Lung (tissue), 11 donors: ENCODE measurements at regions not wholly inside any gene's neighbourhood (a gene's known extent, or its start where the extent isn't known, plus 50 kb on each side); places are given as distances from the start of the nearest gene placed in this dataset.

ENCODE experiments used
- ATAC-seq: fragments of 200-7000 bp; cut with Tn5 transposase; one replicate; pipeline ENCODE4 v1.9.1; 2020; ENCODE audit warnings: moderate number of reproducible peaks; ENCODE audit not compliant: insufficient read depth, low FRiP score
- DNase-seq, 3 donors: peaks; one replicate each; pipeline ENCODE4 v3.0.0-alpha.2; 2013 to 2017
- H3K27ac ChIP-seq, 2 donors: one replicate each; pipeline ENCODE4 v1.5.1; 2013; ENCODE audit warnings: mild to moderate bottlenecking in 2 of 2, moderate library complexity in 2 of 2, control low read depth in 1 of 2, inconsistent platforms in 1 of 2, low read depth in 1 of 2, low read length in 1 of 2
- H3K27me3 ChIP-seq, 3 donors: one replicate each; pipeline ENCODE4 v1.5.1; 2013; ENCODE audit warnings: low read length in 2 of 3; ENCODE audit not compliant: control insufficient read depth in 3 of 3, insufficient read depth in 3 of 3
- H3K36me3 ChIP-seq, 4 donors: one replicate each; pipeline ENCODE4 v1.5.1; 2013; ENCODE audit warnings: low read length in 4 of 4, mild to moderate bottlenecking in 1 of 4, moderate library complexity in 1 of 4; ENCODE audit not compliant: control insufficient read depth in 4 of 4, insufficient read depth in 4 of 4
- H3K4me1 ChIP-seq, 5 donors: one replicate each; pipeline ENCODE4 v1.5.1; 2013; ENCODE audit warnings: low read length in 5 of 5, mild to moderate bottlenecking in 2 of 5, moderate library complexity in 1 of 5; ENCODE audit not compliant: control insufficient read depth in 5 of 5, insufficient read depth in 5 of 5
- H3K4me3 ChIP-seq: one replicate; pipeline ENCODE4 v1.5.1; 2013; ENCODE audit warnings: mild to moderate bottlenecking, control low read depth, moderate library complexity
- H3K9ac ChIP-seq, 2 donors: one replicate each; pipeline ENCODE4 v1.5.1; 2013; ENCODE audit warnings: low read length in 2 of 2, control low read depth in 1 of 2; ENCODE audit not compliant: insufficient read depth in 1 of 2
- H3K9me3 ChIP-seq, 4 donors: one replicate each; pipeline ENCODE4 v1.5.1; 2013; ENCODE audit warnings: low read length in 3 of 4, mild to moderate bottlenecking in 1 of 4, moderate library complexity in 1 of 4; ENCODE audit not compliant: control insufficient read depth in 4 of 4, insufficient read depth in 3 of 4
- CTCF ChIP-seq: IDR thresholded peaks from 2 replicates; pipeline ENCODE4 v1.5.1; 2012; ENCODE audit warnings: mild to moderate bottlenecking; ENCODE audit errors: control extremely low read depth, extremely low read depth
- WGBS, 2 donors: extraction: QIAGEN DNeasy Blood & Tissue Kit; methylation state at CpG; one replicate each; pipeline ENCODE4 v1.1.7; 2013; 5-methylcytosine and 5-hydroxymethylcytosine counted together
- donor health status: control.
- donor health status: control.
- donor health status: Bipolar disorder and iron deficiency.
- donor health status: healthy.
- donor health status: DM: yes; HTN: yes; CAD: no.

DNA sequence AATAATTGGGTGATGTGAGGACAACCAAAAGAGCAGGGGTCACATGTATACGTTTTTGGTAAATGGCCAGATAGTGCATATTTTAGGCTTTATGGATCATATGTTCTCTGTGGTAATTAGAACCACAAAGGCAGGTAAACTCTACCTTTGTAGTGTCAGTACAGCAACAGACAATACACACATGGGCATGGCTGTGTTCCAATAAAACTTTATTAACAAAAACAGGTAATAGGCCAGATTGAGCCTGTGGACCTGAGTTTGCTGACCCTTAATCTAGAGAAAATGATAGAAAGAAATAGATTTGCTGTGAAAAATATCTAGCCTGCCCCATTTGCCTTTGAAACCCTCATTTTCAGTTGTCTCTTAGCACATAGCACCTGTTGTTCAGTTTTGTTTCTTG is 177.2 kb upstream of the CXCR4 start:
- H3K36me3 ChIP-seq: no peaks in the 10 kb centered on the region
- no peak for TF ChIP-seq CTCF
- H3K27me3 ChIP-seq: no peaks in the 10 kb centered on the region
- DNase-seq (no peak), ATAC-seq (no peak)
- no peak overlapping the region for H3K9ac ChIP-seq
- H3K9me3 ChIP-seq: no peaks in the 10 kb centered on the region
- no peak overlapping the region for H3K27ac ChIP-seq
- 87 to 100% methylated on average over 1 of the region's 1 CpG for WGBS, 2 donors
- H3K4me3 ChIP-seq: no peak overlapping the region
- no peaks in the 10 kb centered on the region for H3K4me1 ChIP-seq

DNA sequence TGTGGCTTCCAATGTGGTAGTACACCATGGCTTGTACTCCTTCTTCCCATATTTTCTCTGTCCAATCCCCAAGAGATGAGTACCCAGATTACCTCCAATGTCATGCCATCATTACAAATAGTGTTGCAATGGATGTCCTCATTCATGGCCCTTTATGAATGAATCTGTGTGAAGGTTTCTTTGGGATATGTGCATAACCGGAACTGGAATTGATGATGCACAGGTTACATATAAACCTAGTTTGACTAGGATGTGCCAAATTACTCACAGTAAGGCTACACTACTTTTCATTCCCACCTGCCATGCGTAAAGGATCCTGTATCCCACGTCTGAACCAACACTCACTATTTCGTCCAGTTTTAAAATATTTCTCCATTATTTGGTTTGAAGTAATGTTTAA is 173.9 kb upstream of the CXCR4 start:
- H3K9me3 ChIP-seq: peaks cover 0 to 1% (median 0%) of the 10 kb centered on the region in 4 donors
- TF ChIP-seq CTCF: no peak
- 95 to 96% methylated on average over 4 of the region's 4 CpGs for WGBS, 2 donors
- ATAC-seq (no peak), DNase-seq (no peak)
- no peak overlapping the region for H3K4me3 ChIP-seq
- H3K27me3 ChIP-seq: no peaks in the 10 kb centered on the region
- no peaks in the 10 kb centered on the region for H3K4me1 ChIP-seq
- H3K9ac ChIP-seq: no peak overlapping the region
- no peaks in the 10 kb centered on the region for H3K36me3 ChIP-seq
- no peak overlapping the region for H3K27ac ChIP-seq

DNA sequence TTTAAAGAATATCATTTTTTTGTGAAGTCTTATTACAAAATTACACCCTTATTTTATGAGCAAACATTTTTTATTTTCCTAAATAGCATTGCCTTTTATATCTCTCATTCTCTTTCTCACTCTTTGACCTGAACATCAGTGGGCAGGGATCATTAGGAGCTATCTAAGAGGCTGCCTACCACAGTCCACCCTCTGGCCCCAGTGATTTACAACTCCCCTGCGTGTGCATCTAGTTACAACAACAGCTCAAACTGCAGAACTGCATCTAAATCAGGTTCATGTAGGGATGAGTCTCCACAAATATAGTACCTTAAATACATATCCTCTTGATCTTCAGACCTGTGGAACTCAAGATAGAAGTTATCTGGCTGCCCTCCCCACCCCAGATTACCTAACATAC is 172.4 kb upstream of the CXCR4 start:
- Histone ChIP-seq H3K27me3 (no peaks in the 10 kb centered on the region), H3K4me1 (no peaks in the 10 kb centered on the region), H3K4me3 (no peak overlapping the region), H3K36me3 (no peaks in the 10 kb centered on the region), H3K9me3 (peaks cover 0 to 1% (median 0%) of the 10 kb centered on the region in 4 donors), H3K27ac (no peak overlapping the region), H3K9ac (no peak overlapping the region)
- DNase-seq (no peak), ATAC-seq (no peak)
- 88 to 89% methylated on average over 1 of the region's 1 CpG for WGBS, 2 donors
- no peak for TF ChIP-seq CTCF

DNA sequence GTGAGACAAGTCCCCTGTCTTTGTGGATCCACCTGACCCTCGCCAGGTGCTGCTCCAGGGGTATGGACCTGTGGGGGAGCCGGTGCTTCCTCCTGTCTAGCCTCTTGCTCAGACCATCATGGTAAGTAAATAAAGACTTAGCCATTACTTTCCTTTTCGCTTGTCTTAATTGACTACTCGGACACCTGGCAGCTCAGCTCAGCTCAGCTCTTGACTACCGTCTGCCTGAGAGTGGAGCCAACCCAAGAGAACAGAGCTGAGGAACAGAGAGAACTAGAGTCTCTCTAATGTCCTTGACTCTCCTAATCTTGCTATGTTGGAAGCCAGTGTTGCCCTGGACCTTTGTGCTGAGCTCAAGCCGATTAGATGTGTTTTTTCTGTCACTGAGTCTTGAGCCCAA is 170.3 kb upstream of the CXCR4 start:
- ATAC-seq: no peak
- Histone ChIP-seq H3K9me3 (peaks cover 0 to 1% (median 0%) of the 10 kb centered on the region in 4 donors), H3K9ac (no peak overlapping the region), H3K27me3 (no peaks in the 10 kb centered on the region), H3K4me3 (no peak overlapping the region), H3K27ac (no peak overlapping the region), H3K4me1 (no peaks in the 10 kb centered on the region), H3K36me3 (no peaks in the 10 kb centered on the region)
- DNase-seq: no peak
- 92 to 97% methylated on average over 6 of the region's 6 CpGs for WGBS, 2 donors
- no peak for TF ChIP-seq CTCF
